ENCODE measurements at regions not wholly inside any gene's neighbourhood (a gene's known extent, or its start where the extent isn't known, plus 50 kb on each side); places are given as distances from the start of the nearest gene placed in this dataset.

DNA sequence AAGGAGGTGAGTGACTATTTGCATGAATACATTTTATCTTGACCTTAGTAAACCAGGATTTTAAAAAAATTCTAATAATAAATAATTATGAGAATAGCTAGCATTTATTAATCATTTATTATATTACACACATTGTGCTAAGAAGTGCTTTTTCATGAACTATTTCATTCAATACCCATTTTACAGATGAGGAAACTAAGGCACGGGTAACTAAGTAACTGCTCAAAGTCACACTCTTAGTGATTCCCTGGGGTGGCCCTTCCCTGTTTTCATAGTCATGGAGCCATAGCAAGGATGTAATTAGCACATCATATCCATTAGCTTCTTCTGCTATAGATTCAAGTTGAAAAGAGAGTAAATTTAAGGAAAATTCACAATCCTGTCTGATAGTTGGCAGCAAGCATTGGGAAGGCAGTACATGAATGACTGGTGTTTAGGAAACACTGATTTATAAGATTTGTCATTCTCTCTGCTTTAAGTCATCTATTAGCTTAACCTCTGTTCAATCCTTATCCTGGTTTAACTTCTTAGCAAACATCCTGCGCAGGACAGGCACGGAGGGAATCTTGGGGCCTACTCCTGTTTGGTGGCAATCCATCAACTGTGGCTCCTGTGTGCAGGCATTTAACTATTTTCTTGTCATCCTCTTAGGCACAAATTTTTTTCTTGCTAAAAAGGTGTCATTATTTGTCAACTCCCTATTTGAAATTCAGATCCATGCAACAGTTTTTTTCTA, 68.3 kb downstream of the RIN2 start:
- Histone ChIP-seq H3K4me2 (no peak overlapping the region), H3K4me1 (ENCODE audit: insufficient read depth) (no peaks in the 10 kb centered on the region), H3K9me2 (ENCODE audit: insufficient read depth) (0 out of 2 replicates have a peak, but pooled peaks cover 3% of the 10 kb centered on the region), H2AFZ (no peak overlapping the region), H3K4me3 (no peak overlapping the region), H3K79me2 (replicated peaks; ENCODE audit: insufficient read depth) (no peaks in the 10 kb centered on the region), H3K27me3 (ENCODE audit: insufficient read depth) (no peaks in the 10 kb centered on the region), H3F3A (replicated peaks; ENCODE audit: low read depth) (no peaks in the 10 kb centered on the region), H3K36me3 (ENCODE audit: insufficient read depth) (no peaks in the 10 kb centered on the region), H4K20me1 (replicated peaks; ENCODE audit: insufficient read depth) (no peaks in the 10 kb centered on the region), H3K27ac (ENCODE audit: low read depth) (no peak overlapping the region)
- TF ChIP-seq ZNF114 (CRISPR knock-in tag; IDR thresholded peaks at IDR 0.05) = no peak
- TF ChIP-seq, protein P1, sequence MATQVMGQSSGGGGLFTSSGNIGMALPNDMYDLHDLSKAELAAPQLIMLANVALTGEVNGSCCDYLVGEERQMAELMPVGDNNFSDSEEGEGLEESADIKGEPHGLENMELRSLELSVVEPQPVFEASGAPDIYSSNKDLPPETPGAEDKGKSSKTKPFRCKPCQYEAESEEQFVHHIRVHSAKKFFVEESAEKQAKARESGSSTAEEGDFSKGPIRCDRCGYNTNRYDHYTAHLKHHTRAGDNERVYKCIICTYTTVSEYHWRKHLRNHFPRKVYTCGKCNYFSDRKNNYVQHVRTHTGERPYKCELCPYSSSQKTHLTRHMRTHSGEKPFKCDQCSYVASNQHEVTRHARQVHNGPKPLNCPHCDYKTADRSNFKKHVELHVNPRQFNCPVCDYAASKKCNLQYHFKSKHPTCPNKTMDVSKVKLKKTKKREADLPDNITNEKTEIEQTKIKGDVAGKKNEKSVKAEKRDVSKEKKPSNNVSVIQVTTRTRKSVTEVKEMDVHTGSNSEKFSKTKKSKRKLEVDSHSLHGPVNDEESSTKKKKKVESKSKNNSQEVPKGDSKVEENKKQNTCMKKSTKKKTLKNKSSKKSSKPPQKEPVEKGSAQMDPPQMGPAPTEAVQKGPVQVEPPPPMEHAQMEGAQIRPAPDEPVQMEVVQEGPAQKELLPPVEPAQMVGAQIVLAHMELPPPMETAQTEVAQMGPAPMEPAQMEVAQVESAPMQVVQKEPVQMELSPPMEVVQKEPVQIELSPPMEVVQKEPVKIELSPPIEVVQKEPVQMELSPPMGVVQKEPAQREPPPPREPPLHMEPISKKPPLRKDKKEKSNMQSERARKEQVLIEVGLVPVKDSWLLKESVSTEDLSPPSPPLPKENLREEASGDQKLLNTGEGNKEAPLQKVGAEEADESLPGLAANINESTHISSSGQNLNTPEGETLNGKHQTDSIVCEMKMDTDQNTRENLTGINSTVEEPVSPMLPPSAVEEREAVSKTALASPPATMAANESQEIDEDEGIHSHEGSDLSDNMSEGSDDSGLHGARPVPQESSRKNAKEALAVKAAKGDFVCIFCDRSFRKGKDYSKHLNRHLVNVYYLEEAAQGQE (IDR thresholded peaks at IDR 0.05; ENCODE audit: unreplicated experiment) = no peak
- TF ChIP-seq ZNF331 (CRISPR knock-in tag; IDR thresholded peaks at IDR 0.05; ENCODE audit: low read depth) = no peak
- no peak for TF ChIP-seq NANOG (IDR thresholded peaks at IDR 0.05; ENCODE audit: borderline replicate concordance)
- TF ChIP-seq, protein P2, sequence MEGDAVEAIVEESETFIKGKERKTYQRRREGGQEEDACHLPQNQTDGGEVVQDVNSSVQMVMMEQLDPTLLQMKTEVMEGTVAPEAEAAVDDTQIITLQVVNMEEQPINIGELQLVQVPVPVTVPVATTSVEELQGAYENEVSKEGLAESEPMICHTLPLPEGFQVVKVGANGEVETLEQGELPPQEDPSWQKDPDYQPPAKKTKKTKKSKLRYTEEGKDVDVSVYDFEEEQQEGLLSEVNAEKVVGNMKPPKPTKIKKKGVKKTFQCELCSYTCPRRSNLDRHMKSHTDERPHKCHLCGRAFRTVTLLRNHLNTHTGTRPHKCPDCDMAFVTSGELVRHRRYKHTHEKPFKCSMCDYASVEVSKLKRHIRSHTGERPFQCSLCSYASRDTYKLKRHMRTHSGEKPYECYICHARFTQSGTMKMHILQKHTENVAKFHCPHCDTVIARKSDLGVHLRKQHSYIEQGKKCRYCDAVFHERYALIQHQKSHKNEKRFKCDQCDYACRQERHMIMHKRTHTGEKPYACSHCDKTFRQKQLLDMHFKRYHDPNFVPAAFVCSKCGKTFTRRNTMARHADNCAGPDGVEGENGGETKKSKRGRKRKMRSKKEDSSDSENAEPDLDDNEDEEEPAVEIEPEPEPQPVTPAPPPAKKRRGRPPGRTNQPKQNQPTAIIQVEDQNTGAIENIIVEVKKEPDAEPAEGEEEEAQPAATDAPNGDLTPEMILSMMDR (conservative IDR thresholded peaks at IDR 0.05; ENCODE audit: low read depth in 2 of 2) = no peak
- no peak for TF ChIP-seq EZH2phosphoT487 (IDR thresholded peaks at IDR 0.05; ENCODE audit: unreplicated experiment)
- TF ChIP-seq, protein P3, sequence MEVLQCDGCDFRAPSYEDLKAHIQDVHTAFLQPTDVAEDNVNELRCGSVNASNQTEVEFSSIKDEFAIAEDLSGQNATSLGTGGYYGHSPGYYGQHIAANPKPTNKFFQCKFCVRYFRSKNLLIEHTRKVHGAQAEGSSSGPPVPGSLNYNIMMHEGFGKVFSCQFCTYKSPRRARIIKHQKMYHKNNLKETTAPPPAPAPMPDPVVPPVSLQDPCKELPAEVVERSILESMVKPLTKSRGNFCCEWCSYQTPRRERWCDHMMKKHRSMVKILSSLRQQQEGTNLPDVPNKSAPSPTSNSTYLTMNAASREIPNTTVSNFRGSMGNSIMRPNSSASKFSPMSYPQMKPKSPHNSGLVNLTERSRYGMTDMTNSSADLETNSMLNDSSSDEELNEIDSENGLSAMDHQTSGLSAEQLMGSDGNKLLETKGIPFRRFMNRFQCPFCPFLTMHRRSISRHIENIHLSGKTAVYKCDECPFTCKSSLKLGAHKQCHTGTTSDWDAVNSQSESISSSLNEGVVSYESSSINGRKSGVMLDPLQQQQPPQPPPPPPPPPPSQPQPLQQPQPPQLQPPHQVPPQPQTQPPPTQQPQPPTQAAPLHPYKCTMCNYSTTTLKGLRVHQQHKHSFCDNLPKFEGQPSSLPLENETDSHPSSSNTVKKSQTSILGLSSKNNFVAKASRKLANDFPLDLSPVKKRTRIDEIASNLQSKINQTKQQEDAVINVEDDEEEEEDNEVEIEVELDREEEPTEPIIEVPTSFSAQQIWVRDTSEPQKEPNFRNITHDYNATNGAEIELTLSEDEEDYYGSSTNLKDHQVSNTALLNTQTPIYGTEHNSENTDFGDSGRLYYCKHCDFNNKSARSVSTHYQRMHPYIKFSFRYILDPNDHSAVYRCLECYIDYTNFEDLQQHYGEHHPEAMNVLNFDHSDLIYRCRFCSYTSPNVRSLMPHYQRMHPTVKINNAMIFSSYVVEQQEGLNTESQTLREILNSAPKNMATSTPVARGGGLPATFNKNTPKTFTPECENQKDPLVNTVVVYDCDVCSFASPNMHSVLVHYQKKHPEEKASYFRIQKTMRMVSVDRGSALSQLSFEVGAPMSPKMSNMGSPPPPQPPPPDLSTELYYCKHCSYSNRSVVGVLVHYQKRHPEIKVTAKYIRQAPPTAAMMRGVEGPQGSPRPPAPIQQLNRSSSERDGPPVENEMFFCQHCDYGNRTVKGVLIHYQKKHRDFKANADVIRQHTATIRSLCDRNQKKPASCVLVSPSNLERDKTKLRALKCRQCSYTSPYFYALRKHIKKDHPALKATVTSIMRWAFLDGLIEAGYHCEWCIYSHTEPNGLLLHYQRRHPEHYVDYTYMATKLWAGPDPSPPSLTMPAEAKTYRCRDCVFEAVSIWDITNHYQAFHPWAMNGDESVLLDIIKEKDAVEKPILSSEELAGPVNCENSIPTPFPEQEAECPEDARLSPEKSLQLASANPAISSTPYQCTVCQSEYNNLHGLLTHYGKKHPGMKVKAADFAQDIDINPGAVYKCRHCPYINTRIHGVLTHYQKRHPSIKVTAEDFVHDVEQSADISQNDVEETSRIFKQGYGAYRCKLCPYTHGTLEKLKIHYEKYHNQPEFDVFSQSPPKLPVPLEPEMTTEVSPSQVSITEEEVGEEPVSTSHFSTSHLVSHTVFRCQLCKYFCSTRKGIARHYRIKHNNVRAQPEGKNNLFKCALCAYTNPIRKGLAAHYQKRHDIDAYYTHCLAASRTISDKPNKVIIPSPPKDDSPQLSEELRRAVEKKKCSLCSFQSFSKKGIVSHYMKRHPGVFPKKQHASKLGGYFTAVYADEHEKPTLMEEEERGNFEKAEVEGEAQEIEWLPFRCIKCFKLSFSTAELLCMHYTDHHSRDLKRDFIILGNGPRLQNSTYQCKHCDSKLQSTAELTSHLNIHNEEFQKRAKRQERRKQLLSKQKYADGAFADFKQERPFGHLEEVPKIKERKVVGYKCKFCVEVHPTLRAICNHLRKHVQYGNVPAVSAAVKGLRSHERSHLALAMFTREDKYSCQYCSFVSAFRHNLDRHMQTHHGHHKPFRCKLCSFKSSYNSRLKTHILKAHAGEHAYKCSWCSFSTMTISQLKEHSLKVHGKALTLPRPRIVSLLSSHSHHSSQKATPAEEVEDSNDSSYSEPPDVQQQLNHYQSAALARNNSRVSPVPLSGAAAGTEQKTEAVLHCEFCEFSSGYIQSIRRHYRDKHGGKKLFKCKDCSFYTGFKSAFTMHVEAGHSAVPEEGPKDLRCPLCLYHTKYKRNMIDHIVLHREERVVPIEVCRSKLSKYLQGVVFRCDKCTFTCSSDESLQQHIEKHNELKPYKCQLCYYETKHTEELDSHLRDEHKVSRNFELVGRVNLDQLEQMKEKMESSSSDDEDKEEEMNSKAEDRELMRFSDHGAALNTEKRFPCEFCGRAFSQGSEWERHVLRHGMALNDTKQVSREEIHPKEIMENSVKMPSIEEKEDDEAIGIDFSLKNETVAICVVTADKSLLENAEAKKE (CRISPR knock-in tag; IDR thresholded peaks at IDR 0.05) = no peak
- TF ChIP-seq JUNB (IDR thresholded peaks at IDR 0.05; ENCODE audit: unreplicated experiment) = no peak
- no peak for TF ChIP-seq CREB1 (CRISPR knock-in tag; IDR thresholded peaks at IDR 0.05; ENCODE audit: low read depth)
- TF ChIP-seq, protein P4, sequence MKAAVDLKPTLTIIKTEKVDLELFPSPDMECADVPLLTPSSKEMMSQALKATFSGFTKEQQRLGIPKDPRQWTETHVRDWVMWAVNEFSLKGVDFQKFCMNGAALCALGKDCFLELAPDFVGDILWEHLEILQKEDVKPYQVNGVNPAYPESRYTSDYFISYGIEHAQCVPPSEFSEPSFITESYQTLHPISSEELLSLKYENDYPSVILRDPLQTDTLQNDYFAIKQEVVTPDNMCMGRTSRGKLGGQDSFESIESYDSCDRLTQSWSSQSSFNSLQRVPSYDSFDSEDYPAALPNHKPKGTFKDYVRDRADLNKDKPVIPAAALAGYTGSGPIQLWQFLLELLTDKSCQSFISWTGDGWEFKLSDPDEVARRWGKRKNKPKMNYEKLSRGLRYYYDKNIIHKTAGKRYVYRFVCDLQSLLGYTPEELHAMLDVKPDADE (IDR thresholded peaks at IDR 0.05) = no peak
- TF ChIP-seq EZH2 (IDR thresholded peaks at IDR 0.05; ENCODE audit: low read depth, unreplicated experiment) = no peak
- TF ChIP-seq STAT1 (IDR thresholded peaks at IDR 0.05; ENCODE audit: unreplicated experiment) = no peak
- TF ChIP-seq POLR2AphosphoS5 (IDR thresholded peaks at IDR 0.05; ENCODE audit: low read depth) = no peak
- Mint-ChIP-seq H3K36me3 (ENCODE audit: low read depth) (no peaks in the 10 kb centered on the region), H3K9me3 (no peaks in the 10 kb centered on the region), H3K27me3 (ENCODE audit: insufficient read depth, low read depth, poor library complexity) (peaks cover 7% of the 10 kb centered on the region), H3K4me3 (no peak overlapping the region), H3K27ac (no peak overlapping the region), H3K4me1 (peaks cover 6% of the 10 kb centered on the region)
- ATAC-seq (no peak), DNase-seq (ENCODE audit: low spot score) (no peak)

Measured in GM23338 (cell line).